ENCODE measurements at regions not wholly inside any gene's neighbourhood (a gene's known extent, or its start where the extent isn't known, plus 50 kb on each side); places are given as distances from the start of the nearest gene placed in this dataset.

- DNase-seq = no peak
These were observed 292.9 kb downstream of the NSG2 start for GRCh38 chr5:174338185-174339010.

- no peak for DNase-seq
These were observed 293.6 kb downstream of the NSG2 start for GRCh38 chr5:174339130-174339529.

GRCh38 chr5:174340226-174340625 lies 294.7 kb downstream of the NSG2 start:
- no peak for DNase-seq

GRCh38 chr5:174342696-174343095 lies 297.2 kb downstream of the NSG2 start:
- no peak for DNase-seq

GRCh38 chr5:174343826-174344225 lies 298.3 kb downstream of the NSG2 start:
- DNase-seq = no peak

GRCh38 chr5:174344335-174344734 lies 298.8 kb downstream of the NSG2 start:
- DNase-seq = no peak

- no peak for DNase-seq
These were observed 301.7 kb downstream of the NSG2 start for GRCh38 chr5:174347183-174347582.

GRCh38 chr5:174348311-174348981 lies 302.9 kb downstream of the NSG2 start:
- DNase-seq = no peak

- DNase-seq = no peak
These were observed 307.2 kb downstream of the NSG2 start for GRCh38 chr5:174352681-174353080.

GRCh38 chr5:174354571-174354970 lies 309.1 kb downstream of the NSG2 start:
- no peak for DNase-seq

GRCh38 chr5:174355208-174355612 lies 309.7 kb downstream of the NSG2 start:
- DNase-seq = no peak

GRCh38 chr5:174355995-174356394 lies 310.5 kb downstream of the NSG2 start:
- DNase-seq = no peak

- DNase-seq = no peak
These were observed 311.0 kb downstream of the NSG2 start for GRCh38 chr5:174356536-174356935.

- no peak for DNase-seq
These were observed 312.8 kb downstream of the NSG2 start for GRCh38 chr5:174358276-174358675.

- no peak for DNase-seq
These were observed 313.6 kb downstream of the NSG2 start for GRCh38 chr5:174359071-174359470.

- DNase-seq = no peak
These were observed 317.0 kb downstream of the NSG2 start for GRCh38 chr5:174362514-174362913.

GRCh38 chr5:174363934-174364333 lies 318.4 kb downstream of the NSG2 start:
- no peak for DNase-seq

- DNase-seq = no peak
These were observed 319.2 kb downstream of the NSG2 start for GRCh38 chr5:174364676-174365075.

GRCh38 chr5:174371600-174372094 lies 326.1 kb downstream of the NSG2 start:
- no peak for DNase-seq

GRCh38 chr5:174374206-174374605 lies 328.7 kb downstream of the NSG2 start:
- DNase-seq = no peak

- DNase-seq = no peak
These were observed 330.6 kb downstream of the NSG2 start for GRCh38 chr5:174376056-174376455.

GRCh38 chr5:174376726-174377373 lies 331.3 kb downstream of the NSG2 start:
- DNase-seq = no peak

GRCh38 chr5:174378121-174378874 lies 332.8 kb downstream of the NSG2 start:
- no peak for DNase-seq
